ENCODE measurements at regions not wholly inside any gene's neighbourhood (a gene's known extent, or its start where the extent isn't known, plus 50 kb on each side); places are given as distances from the start of the nearest gene placed in this dataset.
"Not testable (repeated sequence)": the region's sequence is repeated elsewhere in the genome, so short reads cannot be mapped to it uniquely, and the experiment has no call there.

DNA sequence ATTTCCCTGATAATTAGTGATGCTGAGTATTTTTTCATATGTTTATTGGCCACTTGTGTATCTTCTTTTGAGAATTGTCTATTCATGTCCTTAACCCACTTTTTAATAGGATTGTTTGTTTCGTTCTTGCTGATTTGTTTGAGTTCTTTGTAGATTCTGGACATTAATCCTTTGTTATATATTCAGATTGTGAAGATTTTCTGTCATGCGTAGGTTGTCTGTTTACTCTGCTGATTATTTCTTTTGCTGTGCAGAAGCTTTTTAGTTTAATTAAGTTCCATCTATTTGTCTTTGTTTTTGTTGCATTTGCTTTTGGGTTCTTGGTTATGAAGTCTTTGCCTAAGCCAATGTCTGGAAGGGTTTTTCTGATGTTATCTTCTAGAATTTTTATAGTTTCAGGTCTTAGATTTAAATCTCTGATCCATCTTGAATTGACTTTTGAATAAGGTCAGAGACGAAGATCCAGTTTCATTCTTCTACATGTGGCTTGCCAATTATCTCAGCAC lies 438.4 kb upstream of the TBL1XR1 start:
- not testable (repeated sequence) for H3K4me3 Mint-ChIP-seq; H3K9me3 Mint-ChIP-seq; H3K36me3 Mint-ChIP-seq (ENCODE audit: low read depth); H3K27ac Mint-ChIP-seq; H3K4me1 Mint-ChIP-seq; ATAC-seq; H3K27me3 Mint-ChIP-seq; DNase-seq

DNA sequence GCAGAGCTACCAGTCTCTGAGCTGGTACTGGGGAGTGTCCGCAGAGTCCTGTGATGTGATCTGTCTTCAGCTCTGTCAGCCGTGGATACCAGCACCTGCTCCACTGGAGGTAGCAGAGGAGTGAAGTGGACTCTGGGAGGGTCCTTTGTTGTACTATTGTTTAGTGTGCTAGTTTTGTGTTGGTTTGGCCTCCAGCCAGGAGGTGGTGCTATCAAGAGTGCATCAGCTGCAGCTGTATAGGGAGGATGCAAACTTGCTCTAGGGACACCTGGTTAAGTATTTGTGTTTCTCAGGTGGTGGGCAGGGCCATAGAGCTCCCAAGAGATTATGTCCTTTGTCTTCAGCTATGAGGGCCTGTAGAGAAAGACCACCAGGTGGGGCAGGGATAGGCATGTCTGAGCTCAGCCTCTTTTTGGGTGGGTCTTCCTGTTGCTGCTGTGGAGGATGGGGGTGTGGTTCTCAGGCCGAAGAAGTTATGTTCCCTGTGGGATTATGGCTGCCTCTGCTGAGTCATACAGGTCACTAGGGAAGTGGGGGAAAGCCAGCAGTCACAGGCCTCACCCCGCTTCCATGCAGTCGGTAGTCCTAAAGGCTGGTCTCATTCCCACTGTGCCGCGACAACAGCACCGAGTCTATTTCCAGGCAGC lies 443.2 kb upstream of the TBL1XR1 start:
- peaks cover 4% of the 10 kb centered on the region for H3K9me3 Mint-ChIP-seq
- DNase-seq (peak; percentile 21), ATAC-seq (no peak)
- H3K4me1 Mint-ChIP-seq = peaks cover 39% of the 10 kb centered on the region
- no peaks in the 10 kb centered on the region for H3K36me3 Mint-ChIP-seq (ENCODE audit: low read depth)
- H3K4me3 Mint-ChIP-seq = no peak overlapping the region
- no peaks in the 10 kb centered on the region for H3K27me3 Mint-ChIP-seq
- no peak overlapping the region for H3K27ac Mint-ChIP-seq

DNA sequence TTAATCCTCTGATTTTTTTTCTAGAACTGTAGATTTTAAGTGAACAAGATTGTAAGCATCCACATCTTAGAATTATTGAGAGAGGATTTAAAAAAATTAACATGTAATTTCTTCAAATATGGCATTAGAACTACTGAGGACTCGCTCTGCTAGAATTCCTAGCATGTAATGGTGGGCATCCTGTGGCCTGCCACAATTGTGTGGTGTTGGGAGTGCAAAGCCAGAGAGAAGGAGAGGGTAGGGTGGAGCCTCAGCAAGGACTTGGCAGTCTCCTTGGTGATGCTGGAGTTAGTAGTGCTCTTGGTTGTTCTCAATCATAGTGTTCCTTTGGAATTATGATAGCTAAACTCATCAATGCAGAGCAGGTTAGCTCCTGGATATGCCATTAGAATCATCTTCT lies 443.9 kb upstream of the TBL1XR1 start:
- Mint-ChIP-seq H3K27me3 (no peaks in the 10 kb centered on the region), H3K4me1 (peaks cover 43% of the 10 kb centered on the region), H3K4me3 (no peak overlapping the region), H3K9me3 (no peaks in the 10 kb centered on the region), H3K36me3 (ENCODE audit: low read depth) (no peaks in the 10 kb centered on the region), H3K27ac (no peak overlapping the region)
- ATAC-seq (no peak), DNase-seq (no peak)

DNA sequence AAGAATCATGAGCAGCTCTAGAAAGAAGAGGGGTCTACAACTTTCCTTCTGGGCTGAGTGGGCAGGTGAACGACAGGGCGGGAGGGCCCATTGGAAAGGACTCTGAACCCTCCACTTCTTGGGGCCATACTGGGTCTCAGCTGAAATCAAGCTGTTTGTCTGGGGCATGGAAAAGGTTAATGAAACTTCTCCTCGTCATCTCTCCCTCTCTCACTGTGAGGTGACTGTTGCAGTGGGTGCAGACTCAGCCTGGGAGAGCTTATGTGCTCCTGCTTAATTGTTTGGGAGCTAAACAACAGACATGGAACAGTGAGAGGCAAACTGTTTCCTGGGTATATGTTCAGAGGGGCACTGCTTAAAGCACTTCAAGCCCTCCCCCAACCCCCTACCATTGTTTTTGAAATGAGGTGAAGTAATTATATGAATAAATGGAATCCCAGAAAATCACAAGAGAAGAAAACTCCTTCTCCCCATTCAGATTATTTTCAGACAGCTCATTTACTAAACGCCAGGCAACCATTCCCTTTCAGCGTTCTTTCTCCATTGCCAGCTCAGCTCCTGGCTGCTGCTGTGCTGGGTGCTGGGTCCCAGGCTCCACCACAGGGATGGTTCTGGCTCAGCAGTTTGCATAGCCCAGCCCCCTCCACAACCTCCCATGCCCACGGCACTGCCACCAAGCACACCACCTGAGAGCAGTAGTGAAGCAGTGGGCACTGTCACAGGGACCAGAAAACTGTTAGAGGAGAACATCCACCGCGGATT lies 444.9 kb upstream of the TBL1XR1 start:
- H3K4me1 Mint-ChIP-seq = peaks cover 53% of the 10 kb centered on the region
- ATAC-seq (peak; percentile 64), DNase-seq (peak; percentile 8)
- no peak overlapping the region for H3K4me3 Mint-ChIP-seq
- no peak overlapping the region for H3K27ac Mint-ChIP-seq
- H3K36me3 Mint-ChIP-seq (ENCODE audit: low read depth) = no peaks in the 10 kb centered on the region
- no peaks in the 10 kb centered on the region for H3K9me3 Mint-ChIP-seq
- no peaks in the 10 kb centered on the region for H3K27me3 Mint-ChIP-seq

DNA sequence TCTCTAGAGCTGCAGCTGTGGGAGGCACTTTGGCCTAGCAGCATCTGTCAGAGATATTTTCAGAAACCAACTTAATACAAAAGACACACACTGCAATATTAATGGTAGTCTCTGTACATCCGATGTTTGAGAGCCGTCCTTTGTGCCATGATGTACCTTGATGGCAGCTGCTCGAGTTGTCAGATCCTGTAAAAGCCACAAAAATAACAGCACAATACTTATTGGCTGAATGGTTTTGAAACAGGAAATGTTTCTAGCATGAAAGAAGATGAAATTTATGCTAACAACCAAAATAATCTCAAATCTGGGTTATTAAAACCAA lies 445.5 kb upstream of the TBL1XR1 start:
- H3K4me1 Mint-ChIP-seq = peaks cover 58% of the 10 kb centered on the region
- no peaks in the 10 kb centered on the region for H3K9me3 Mint-ChIP-seq
- DNase-seq (no peak), ATAC-seq (no peak)
- no peak overlapping the region for H3K27ac Mint-ChIP-seq
- no peaks in the 10 kb centered on the region for H3K36me3 Mint-ChIP-seq (ENCODE audit: low read depth)
- H3K4me3 Mint-ChIP-seq = no peak overlapping the region
- H3K27me3 Mint-ChIP-seq = no peaks in the 10 kb centered on the region

DNA sequence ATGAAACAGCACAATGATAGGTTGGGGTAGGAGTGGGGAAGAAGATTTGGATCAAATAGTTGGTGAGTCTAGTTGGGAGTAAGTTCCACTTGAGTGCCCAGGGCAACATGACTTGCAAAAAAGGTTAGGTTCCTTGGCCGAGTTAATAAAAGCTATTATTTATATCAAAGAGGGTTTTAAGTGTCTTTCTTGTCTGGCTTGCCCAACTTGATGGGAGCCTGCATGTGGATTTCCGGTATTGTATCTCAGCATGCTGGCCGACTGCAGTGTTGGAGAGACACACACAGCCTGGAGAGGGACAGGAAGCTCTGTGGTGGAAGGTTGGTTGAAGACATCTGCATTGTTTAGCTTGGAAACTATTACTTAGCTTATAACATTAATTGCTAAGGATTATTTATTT lies 449.5 kb upstream of the TBL1XR1 start:
- ATAC-seq (peak; percentile 53), DNase-seq (peak; percentile 19)
- H3K27me3 Mint-ChIP-seq = no peaks in the 10 kb centered on the region

DNA sequence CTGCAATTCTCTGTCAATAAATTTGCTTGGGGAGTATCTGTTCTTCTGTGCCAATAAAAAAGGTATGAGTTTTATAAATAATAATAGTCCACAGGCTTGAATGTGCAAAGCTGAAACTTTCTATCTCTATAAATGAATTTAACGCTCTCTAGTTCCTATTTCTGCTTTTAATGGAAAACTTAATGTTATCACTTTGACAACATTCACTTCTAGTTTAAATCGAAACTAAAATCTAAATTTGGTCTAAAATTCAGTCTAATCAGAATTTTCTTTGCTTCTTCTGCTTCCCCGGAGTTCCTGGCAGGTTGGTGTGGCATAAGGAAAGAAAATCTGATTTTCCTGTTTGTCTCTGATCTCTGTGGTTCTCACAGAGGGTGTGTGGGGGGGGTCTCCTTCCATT lies 450.1 kb upstream of the TBL1XR1 start:
- H3K36me3 Mint-ChIP-seq (ENCODE audit: low read depth) = no peaks in the 10 kb centered on the region
- ATAC-seq (no peak), DNase-seq (no peak)
- H3K4me3 Mint-ChIP-seq = peak overlapping the region; percentile 10
- no peaks in the 10 kb centered on the region for H3K9me3 Mint-ChIP-seq
- peak overlapping the region; percentile 2 for H3K27ac Mint-ChIP-seq
- peaks cover 56% of the 10 kb centered on the region for H3K4me1 Mint-ChIP-seq
- no peaks in the 10 kb centered on the region for H3K27me3 Mint-ChIP-seq

More for the DNA sequence above, 449.5 kb upstream of the TBL1XR1 start:
- Mint-ChIP-seq H3K4me1 (peaks cover 58% of the 10 kb centered on the region), H3K36me3 (ENCODE audit: low read depth) (no peaks in the 10 kb centered on the region), H3K27ac (peak overlapping the region; percentile 30), H3K9me3 (no peaks in the 10 kb centered on the region), H3K4me3 (no peak overlapping the region)

DNA sequence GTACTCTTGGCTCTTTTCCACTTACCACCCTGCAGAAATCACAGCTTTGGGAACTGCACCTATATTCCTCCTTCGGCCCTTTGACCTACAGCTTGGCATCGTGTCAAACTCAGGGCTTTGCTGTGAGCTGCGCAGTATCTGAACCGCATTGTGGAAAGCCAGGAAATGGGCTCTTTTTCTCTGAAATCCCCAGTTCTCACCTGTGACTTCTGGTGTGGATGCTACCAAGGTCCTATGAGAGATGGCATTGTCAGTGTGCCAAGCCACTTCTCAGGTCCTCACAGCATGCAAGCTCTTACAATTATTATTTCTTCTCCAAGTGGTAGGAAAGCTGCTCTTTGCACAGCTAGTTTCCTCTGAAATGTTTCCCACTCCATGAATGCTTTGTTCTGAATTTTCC lies 450.6 kb upstream of the TBL1XR1 start:
- Mint-ChIP-seq H3K27me3 (no peaks in the 10 kb centered on the region), H3K27ac (peak overlapping the region; percentile 2), H3K36me3 (ENCODE audit: low read depth) (no peaks in the 10 kb centered on the region), H3K9me3 (no peaks in the 10 kb centered on the region), H3K4me3 (peak overlapping the region; percentile 10), H3K4me1 (peaks cover 50% of the 10 kb centered on the region)
- ATAC-seq = peak; percentile 48
- DNase-seq = peak; percentile 11

DNA sequence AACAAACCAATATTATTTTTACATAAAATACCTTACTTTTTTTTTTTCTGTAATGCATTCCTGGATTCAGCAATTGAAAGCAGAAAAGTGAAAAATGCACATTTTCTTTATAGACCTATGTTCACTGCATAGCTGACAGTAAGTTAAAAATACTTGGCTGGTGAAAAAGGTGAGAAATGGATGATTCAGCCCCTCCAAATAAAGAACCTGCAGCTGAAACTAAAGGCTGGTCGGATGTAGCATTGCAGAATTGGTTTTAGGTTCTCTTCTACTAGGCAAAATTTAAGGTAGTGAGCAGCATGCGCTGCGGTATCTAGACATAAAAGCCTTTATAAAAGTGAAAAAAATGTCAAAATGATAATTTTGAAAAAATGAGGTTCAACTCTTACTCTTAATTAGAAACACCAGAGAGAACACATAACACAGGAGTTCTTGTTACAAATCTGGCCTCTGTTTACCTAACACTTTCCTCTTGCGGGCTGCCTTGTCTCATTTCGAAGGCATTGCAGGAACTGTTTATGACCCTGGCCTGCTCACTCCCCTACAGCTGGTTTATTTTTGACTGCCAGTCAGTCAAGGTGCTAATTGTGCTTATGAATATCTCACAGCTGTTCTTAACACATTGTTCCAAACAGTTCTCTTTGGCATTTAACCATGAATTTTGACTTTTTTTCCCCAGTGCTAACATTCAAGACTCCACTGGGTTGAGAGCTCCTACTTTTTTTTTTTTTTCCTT lies 455.4 kb upstream of the TBL1XR1 start:
- Mint-ChIP-seq H3K36me3 (ENCODE audit: low read depth) (no peaks in the 10 kb centered on the region), H3K4me3 (no peak overlapping the region), H3K9me3 (no peaks in the 10 kb centered on the region), H3K27me3 (no peaks in the 10 kb centered on the region), H3K4me1 (peaks cover 15% of the 10 kb centered on the region), H3K27ac (no peak overlapping the region)
- DNase-seq = no peak
- no peak for ATAC-seq

DNA sequence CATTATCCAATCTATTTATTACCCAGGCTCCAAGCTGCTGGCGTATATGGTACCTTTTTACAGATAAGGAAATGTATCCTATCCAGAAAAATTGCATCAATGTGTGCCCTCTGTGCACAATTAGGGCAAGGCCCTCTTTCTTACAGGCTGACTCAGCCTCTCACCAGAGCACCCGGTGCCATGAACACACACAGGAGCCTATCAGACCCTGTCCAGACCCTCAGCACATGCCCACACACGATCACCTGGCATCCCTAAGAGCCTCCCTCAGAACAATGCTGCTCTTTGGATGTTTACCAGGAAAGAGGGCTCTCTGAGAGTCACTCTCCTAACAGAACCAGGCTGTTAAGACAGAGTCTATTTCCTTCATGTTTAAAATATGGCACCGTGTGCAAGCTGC lies 460.0 kb upstream of the TBL1XR1 start:
- Mint-ChIP-seq H3K4me1 (peaks cover under 1% of the 10 kb centered on the region), H3K36me3 (ENCODE audit: low read depth) (no peaks in the 10 kb centered on the region), H3K9me3 (no peaks in the 10 kb centered on the region), H3K27ac (no peak overlapping the region), H3K27me3 (no peaks in the 10 kb centered on the region), H3K4me3 (no peak overlapping the region)
- DNase-seq (no peak), ATAC-seq (no peak)

DNA sequence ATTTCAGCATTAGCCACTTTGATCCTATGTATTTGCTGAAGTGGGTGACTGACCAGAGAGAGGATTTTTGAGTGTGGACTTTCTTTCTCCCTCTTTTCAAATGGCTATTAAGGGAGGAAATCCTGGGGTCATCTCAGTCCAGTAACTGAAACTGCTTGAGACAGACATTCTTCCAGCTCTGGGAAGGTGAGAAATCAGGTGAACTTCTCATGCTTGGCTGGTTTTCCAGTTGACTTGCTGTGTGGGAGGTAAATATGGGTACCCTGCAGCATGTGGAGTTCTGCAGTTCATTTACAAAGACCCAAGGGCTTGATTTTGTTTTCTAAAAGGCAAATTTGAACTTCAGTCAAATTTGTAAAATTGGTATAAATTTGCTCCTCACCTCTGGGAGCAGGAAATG lies 461.1 kb upstream of the TBL1XR1 start:
- Mint-ChIP-seq H3K4me1 (no peaks in the 10 kb centered on the region), H3K27ac (no peak overlapping the region), H3K4me3 (no peak overlapping the region), H3K27me3 (no peaks in the 10 kb centered on the region), H3K36me3 (ENCODE audit: low read depth) (no peaks in the 10 kb centered on the region), H3K9me3 (no peaks in the 10 kb centered on the region)
- ATAC-seq = no peak
- no peak for DNase-seq

DNA sequence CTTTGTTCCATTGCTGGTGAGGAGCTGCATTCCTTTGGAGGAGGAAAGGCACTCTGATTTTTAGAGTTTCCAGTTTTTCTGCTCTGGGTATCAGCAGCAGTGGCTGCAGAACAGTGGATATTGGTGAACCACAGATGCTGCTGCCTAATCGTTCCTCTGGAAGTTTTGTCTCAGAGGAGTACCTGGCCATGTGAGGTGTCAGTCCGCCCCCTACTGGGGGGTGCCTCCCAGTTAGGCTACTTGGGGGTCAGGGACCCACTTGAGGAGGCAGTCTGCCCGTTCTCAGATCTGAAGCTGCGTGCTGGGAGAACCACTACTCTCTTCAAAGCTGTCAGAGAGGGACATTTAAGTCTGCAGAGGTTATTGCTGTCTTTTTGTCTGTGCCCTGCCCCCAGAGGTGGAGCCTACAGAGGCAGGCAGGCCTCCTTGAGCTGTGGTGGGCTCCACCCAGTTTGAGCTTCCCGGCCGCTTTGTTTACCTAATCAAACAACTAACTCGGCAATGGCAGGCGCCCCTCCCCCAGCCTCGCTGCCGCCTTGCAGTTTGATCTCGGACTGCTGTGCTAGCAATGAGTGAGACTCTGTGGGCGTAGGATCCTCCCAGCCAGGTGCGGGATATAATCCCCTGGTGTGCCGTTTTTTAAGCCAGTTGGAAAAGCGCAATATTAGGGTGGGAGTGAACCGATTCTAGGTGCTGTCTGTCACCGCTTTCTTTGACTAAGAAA lies 467.3 kb upstream of the TBL1XR1 start:
- not testable (repeated sequence) for DNase-seq; H3K4me3 Mint-ChIP-seq; H3K27ac Mint-ChIP-seq; H3K27me3 Mint-ChIP-seq; H3K9me3 Mint-ChIP-seq; H3K4me1 Mint-ChIP-seq; H3K36me3 Mint-ChIP-seq (ENCODE audit: low read depth); ATAC-seq

DNA sequence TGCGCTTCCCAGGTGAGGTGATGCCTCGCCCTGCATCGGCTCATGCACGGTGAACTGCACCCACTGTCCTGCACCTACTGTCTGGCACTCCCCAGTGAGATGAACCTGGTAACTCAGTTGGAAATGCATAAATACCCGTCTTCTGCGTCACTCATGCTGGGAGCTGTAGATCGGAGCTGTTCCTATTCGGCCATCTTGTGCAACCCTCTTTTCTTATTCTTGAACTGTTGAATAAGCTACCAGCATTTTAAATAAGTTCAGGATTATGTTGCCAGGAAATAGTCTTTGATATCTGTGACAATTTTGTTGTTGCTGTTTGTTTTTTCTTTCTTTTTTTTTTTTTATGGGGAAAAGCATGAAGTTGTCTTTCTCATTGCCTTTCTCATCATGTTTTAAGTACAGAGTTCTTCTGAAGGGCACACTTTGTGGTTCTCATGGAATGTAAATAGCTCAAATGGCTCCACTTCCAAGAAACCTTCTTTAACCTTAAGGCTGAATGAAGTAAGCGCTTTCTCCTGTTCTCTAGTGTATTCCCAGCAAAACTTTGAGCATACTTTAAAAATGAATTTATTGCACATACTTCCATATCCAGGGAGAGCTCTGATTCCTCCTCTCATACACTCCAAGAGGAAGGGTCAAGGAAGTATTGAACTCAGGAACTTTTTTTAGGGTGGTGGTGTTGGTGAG lies 468.0 kb upstream of the TBL1XR1 start:
- Mint-ChIP-seq H3K4me1 (no peaks in the 10 kb centered on the region), H3K9me3 (no peaks in the 10 kb centered on the region)
- ATAC-seq = no peak

DNA sequence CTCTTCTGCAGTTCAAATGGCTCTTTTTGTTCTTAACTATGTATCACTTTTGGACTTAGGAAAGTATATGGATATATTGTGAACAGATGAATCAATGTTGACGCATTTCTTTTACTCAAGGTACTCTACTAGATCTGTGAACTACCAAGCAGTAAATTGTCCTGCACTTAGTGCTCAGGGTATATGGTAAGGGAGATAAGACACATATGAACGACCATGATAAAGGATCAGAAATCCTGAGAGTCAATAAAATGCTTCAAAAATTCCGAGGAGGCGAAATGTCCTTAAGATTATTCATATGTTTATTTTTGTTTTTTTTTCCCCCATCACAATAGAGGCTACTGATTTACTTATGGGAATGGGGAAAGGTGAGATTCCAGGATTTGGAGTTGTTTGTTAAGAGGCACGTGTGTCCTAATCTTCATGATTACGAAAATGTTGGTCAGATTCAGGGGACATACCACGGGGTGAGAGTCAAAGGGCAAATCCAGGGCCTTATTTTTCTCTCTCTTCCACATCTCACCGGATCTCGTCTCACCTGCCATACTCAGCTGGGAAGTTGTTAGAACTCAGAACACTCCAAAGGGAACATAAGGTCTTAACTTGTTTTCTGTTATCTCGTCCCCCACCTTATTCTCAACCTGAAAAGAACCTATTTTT lies 475.1 kb upstream of the TBL1XR1 start:
- no peak overlapping the region for H3K27ac Mint-ChIP-seq
- H3K9me3 Mint-ChIP-seq = no peaks in the 10 kb centered on the region
- ATAC-seq (no peak), DNase-seq (no peak)
- H3K27me3 Mint-ChIP-seq = no peaks in the 10 kb centered on the region
- peaks cover 2% of the 10 kb centered on the region for H3K4me1 Mint-ChIP-seq
- H3K4me3 Mint-ChIP-seq = no peak overlapping the region
- no peaks in the 10 kb centered on the region for H3K36me3 Mint-ChIP-seq (ENCODE audit: low read depth)

More for the DNA sequence above, 468.0 kb upstream of the TBL1XR1 start:
- Mint-ChIP-seq H3K27ac (no peak overlapping the region), H3K4me3 (no peak overlapping the region), H3K36me3 (ENCODE audit: low read depth) (no peaks in the 10 kb centered on the region), H3K27me3 (no peaks in the 10 kb centered on the region)
- DNase-seq = no peak

Data from activated naive CD8-positive, alpha-beta T cell treated with anti-CD3 and anti-CD28 coated beads, Interleukin-2, amount 50 U/mL, for 24 hours (primary cell).